Loucy (cell line): ENCODE measurements at regions not wholly inside any gene's neighbourhood (a gene's known extent, or its start where the extent isn't known, plus 50 kb on each side); places are given as distances from the start of the nearest gene placed in this dataset.

ENCODE experiments used
- H2AFZ ChIP-seq: fragments of 200-600 bp; sonication (generic); 2 replicates; pipeline ENCODE4 v1.6.0; 2016; ENCODE audit warnings: antibody characterized with exemption, mild to moderate bottlenecking, low read length, moderate library complexity
- H3F3A ChIP-seq: fragments of 200-600 bp; 2 replicates; pipeline ENCODE4 v1.6.0; 2016; ENCODE audit warnings: antibody characterized with exemption, low read depth, mild to moderate bottlenecking
- H3K27me3 ChIP-seq: fragments of 200-600 bp; sonication (generic); 2 replicates; pipeline ENCODE4 v1.6.1; 2014; ENCODE audit warnings: low read length, mild to moderate bottlenecking; ENCODE audit not compliant: insufficient read depth, poor library complexity, severe bottlenecking
- H3K36me3 ChIP-seq: fragments of 200-600 bp; sonication (generic); 2 replicates; pipeline ENCODE4 v1.6.1; 2016; ENCODE audit warnings: low read length; ENCODE audit not compliant: insufficient read depth
- H3K4me1 ChIP-seq: fragments of 200-600 bp; sonication (generic); 2 replicates; pipeline ENCODE4 v1.5.1; 2014; ENCODE audit warnings: low read length, mild to moderate bottlenecking; ENCODE audit not compliant: insufficient read depth, poor library complexity, severe bottlenecking
- H3K4me2 ChIP-seq: fragments of 200-600 bp; sonication (generic); 2 replicates; pipeline ENCODE4 v1.6.0; 2014; ENCODE audit warnings: antibody characterized with exemption, low read length, low read depth, mild to moderate bottlenecking; ENCODE audit not compliant: poor library complexity, severe bottlenecking
- H3K4me3 ChIP-seq: fragments of 200-600 bp; sonication (generic); 2 replicates; pipeline ENCODE4 v1.5.1; 2014; ENCODE audit warnings: low read length, mild to moderate bottlenecking, mixed read lengths; ENCODE audit not compliant: poor library complexity, severe bottlenecking
- H3K79me2 ChIP-seq: fragments of 200-600 bp; sonication (generic); 2 replicates; pipeline ENCODE4 v1.6.1; 2014; ENCODE audit warnings: low read length; ENCODE audit not compliant: insufficient read depth
- H3K9ac ChIP-seq: fragments of 200-600 bp; sonication (generic); 2 replicates; pipeline ENCODE4 v1.6.0; 2014; ENCODE audit warnings: mild to moderate bottlenecking, low read depth, low read length, moderate library complexity; ENCODE audit not compliant: poor library complexity, severe bottlenecking
- H3K9me2 ChIP-seq: fragments of 200-600 bp; sonication (generic); replicated peaks from 2 replicates; pipeline ENCODE4 v1.6.1; 2016; ENCODE audit warnings: low read depth, low read length, mixed read lengths
- H3K9me3 ChIP-seq: fragments of 200-600 bp; sonication (generic); 2 replicates; pipeline ENCODE4 v1.6.1; 2014; ENCODE audit warnings: mild to moderate bottlenecking, antibody characterized with exemption, low read length, low read depth; ENCODE audit not compliant: insufficient read depth
- H4K20me1 ChIP-seq: fragments of 200-600 bp; sonication (generic); 2 replicates; pipeline ENCODE4 v1.6.0; 2014; ENCODE audit warnings: antibody characterized with exemption, low read length, mild to moderate bottlenecking; ENCODE audit not compliant: insufficient read depth, poor library complexity, severe bottlenecking
- EZH2phosphoT487 ChIP-seq: fragments of 200-600 bp; IDR thresholded peaks from 2 replicates; pipeline ENCODE4 v1.6.1; 2018; ENCODE audit warnings: antibody characterized with exemption, mild to moderate bottlenecking, moderate library complexity, borderline replicate concordance
- TF ChIP-seq, protein P1 (sequence below): fragments of 200-600 bp; sonication (generic); conservative IDR thresholded peaks from 2 replicates; pipeline ENCODE4 v1.5.1; 2014; ENCODE audit warnings: mild to moderate bottlenecking, antibody characterized with exemption, low read length

DNA sequence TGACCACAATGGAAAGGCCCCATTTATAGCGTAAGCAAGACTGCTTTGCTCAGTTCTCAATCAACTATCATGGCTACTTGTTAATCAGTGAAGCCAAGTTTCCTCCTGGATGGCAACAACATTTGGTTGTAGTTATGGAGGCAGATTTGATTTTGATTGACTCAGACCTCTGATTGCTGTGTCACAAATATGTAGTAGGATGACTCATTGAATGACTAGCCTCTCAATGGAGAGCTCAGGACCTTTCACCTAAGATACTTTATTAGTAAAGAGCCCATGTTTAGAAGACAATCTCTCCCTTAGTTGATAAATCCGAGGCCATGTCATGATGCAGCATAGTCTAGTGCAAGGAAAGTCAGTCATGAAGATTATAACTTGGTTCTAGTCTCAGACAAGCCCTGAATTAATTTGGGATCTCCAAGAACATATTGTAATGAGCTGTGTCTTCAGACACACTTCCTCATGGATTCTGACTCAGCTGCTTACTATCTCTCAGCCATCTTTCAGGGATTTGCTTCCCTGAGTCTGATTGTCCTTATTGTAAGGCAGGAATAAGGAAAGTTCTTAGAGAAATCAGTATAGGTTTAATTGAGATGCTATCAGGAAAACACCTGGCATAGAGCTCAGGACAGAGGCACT lies 397.4 kb upstream of the TMCO5A start:
- TF ChIP-seq, protein P1, sequence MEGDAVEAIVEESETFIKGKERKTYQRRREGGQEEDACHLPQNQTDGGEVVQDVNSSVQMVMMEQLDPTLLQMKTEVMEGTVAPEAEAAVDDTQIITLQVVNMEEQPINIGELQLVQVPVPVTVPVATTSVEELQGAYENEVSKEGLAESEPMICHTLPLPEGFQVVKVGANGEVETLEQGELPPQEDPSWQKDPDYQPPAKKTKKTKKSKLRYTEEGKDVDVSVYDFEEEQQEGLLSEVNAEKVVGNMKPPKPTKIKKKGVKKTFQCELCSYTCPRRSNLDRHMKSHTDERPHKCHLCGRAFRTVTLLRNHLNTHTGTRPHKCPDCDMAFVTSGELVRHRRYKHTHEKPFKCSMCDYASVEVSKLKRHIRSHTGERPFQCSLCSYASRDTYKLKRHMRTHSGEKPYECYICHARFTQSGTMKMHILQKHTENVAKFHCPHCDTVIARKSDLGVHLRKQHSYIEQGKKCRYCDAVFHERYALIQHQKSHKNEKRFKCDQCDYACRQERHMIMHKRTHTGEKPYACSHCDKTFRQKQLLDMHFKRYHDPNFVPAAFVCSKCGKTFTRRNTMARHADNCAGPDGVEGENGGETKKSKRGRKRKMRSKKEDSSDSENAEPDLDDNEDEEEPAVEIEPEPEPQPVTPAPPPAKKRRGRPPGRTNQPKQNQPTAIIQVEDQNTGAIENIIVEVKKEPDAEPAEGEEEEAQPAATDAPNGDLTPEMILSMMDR, result no peak
- TF ChIP-seq EZH2phosphoT487, result no peak
- Histone ChIP-seq H3K9ac (no peak overlapping the region), H3K9me2 (no peaks in the 10 kb centered on the region), H3F3A (no peaks in the 10 kb centered on the region), H3K9me3 (no peaks in the 10 kb centered on the region), H2AFZ (no peak overlapping the region), H3K4me3 (no peak overlapping the region), H3K27me3 (no peaks in the 10 kb centered on the region), H3K4me1 (no peaks in the 10 kb centered on the region), H3K36me3 (no peaks in the 10 kb centered on the region), H3K79me2 (no peaks in the 10 kb centered on the region), H4K20me1 (no peaks in the 10 kb centered on the region), H3K4me2 (no peak overlapping the region)

DNA sequence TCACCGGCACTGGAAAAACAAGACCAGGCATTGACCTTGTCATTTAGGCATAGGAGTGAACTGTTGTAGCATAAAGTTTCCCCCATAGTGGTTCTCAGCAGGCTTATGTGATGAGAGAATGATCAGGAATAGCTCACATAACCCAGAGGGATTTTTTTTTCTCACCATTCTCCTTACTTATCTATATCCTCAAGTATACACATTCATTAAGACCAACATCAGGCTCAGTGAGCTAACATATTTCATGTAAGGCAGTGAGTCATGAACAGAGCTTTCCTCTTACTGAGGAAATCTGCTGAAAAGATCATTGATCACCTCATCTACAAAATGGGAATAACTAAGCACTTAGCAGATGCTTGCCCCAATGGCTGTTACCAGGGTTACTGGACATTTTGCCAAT lies 396.6 kb upstream of the TMCO5A start:
- Histone ChIP-seq H3K4me2 (no peak overlapping the region), H3K27me3 (no peaks in the 10 kb centered on the region), H2AFZ (no peak overlapping the region), H3K79me2 (no peaks in the 10 kb centered on the region), H3K9me2 (no peaks in the 10 kb centered on the region), H3K9ac (no peak overlapping the region), H3K4me1 (no peaks in the 10 kb centered on the region), H3K36me3 (no peaks in the 10 kb centered on the region), H3K9me3 (no peaks in the 10 kb centered on the region), H3K4me3 (no peak overlapping the region), H3F3A (no peaks in the 10 kb centered on the region), H4K20me1 (no peaks in the 10 kb centered on the region)
- TF ChIP-seq EZH2phosphoT487, result no peak
- TF ChIP-seq, protein P1, result no peak

DNA sequence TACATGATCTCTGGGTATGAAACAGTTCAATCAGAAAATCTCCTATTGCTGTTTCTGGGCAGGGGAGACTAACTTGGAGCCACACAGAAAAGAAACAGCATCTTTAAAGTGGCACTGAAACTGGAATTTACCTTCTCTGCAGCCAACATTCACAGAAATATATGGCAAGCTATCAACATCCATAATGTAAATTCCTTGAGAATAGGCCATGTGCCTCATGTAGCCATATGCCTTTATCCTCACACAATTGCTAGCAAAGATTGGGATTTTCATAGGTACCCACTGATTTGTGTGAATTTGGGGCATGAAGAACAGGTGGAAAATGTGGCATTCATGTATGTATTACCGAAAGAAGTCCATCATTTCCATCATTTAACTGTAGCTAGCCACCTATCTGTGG lies 386.3 kb upstream of the TMCO5A start:
- Histone ChIP-seq H3K4me2 (no peak overlapping the region), H3K36me3 (no peaks in the 10 kb centered on the region), H3K9ac (no peak overlapping the region), H3K79me2 (no peaks in the 10 kb centered on the region), H3K4me3 (no peak overlapping the region), H4K20me1 (no peaks in the 10 kb centered on the region), H3K4me1 (no peaks in the 10 kb centered on the region), H3K9me3 (no peaks in the 10 kb centered on the region), H2AFZ (no peak overlapping the region), H3K27me3 (no peaks in the 10 kb centered on the region), H3K9me2 (no peaks in the 10 kb centered on the region), H3F3A (no peaks in the 10 kb centered on the region)
- TF ChIP-seq, protein P1, result no peak
- TF ChIP-seq EZH2phosphoT487, result no peak
